Glomerular endothelial cell (primary cell): ENCODE measurements at regions not wholly inside any gene's neighbourhood (a gene's known extent, or its start where the extent isn't known, plus 50 kb on each side); places are given as distances from the start of the nearest gene placed in this dataset.

ENCODE experiments used
- DNase-seq: peaks from one replicate; pipeline ENCODE4 v3.0.0-alpha.2; 2011; ENCODE audit warnings: low read depth, low spot score; ENCODE audit errors: extremely low read depth

DNA sequence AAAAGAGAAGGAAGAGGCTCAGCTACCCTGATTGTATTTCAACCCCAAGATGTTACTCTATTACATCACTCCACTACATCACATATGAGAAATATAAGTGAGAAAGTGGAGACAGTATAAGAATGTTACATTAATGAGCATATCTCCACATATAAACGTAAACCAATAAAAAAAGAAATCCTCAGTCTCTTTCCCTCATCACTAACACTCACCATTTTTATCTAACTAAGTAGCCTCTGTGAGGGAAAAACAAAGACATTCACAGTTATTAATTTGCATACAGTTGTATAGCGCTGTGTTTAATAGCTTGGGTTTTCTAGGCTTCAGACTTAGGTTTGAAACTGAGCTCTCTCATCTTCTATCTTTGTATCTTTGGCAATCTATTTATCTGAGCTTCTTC lies 489.1 kb upstream of the LRRTM4 start:
- DNase-seq = no peak

DNA sequence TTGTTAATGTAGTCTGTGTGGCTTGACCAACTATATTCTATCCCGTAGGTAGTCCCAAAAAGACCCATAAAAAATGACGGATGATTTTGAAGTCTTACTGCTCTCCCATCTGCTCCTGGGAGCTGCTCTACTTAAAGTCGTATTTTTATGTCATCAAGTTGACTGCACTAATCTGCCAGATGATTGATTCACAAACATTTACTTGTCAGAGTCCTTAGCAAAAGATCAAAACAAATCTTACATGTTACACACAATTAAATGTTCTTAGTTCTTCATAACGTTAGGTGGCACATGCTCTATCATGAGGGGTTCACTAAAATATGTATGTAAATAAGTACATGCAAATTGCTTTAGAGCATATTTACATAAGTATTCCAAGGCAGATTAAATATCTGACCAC lies 498.3 kb upstream of the LRRTM4 start:
- no peak for DNase-seq

DNA sequence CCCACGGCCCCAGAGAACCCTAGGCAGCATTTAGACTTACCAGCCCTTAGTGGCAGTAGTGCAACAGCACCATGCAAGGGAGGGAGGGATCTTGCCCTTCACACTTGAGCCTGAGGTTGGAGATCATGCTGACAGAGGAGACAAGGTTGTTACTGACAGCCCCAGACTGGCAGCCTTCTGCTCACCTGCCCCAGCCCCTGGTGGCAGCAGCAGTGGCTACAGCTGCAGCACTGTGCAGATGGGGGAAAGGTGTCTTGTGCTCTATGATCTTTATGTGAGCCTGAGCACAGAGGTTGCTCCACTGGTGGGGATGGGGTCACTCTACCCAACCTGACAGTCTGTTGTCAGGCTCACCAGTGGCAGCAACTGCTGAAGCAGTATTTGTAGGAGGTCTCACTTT lies 501.2 kb upstream of the LRRTM4 start:
- no peak for DNase-seq

DNA sequence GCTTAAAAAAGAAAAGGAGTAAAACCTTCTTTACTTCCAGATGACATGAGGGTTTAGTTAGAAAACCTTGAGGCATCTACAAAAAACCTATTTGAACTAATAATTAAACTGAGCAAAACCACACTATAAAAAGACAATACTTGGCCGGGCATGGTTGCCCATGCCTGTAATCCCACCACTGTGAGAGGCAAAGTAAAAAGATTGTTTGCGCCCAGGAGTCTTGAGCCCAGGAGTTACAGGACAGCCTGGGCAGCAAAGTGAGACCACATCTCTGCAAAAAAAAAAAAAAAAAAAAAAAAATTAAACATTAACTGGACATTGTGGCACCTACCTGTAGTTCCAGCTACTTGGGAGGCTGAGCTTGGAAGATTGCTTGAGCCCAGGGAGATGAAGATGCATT lies 502.8 kb upstream of the LRRTM4 start:
- no peak for DNase-seq

DNA sequence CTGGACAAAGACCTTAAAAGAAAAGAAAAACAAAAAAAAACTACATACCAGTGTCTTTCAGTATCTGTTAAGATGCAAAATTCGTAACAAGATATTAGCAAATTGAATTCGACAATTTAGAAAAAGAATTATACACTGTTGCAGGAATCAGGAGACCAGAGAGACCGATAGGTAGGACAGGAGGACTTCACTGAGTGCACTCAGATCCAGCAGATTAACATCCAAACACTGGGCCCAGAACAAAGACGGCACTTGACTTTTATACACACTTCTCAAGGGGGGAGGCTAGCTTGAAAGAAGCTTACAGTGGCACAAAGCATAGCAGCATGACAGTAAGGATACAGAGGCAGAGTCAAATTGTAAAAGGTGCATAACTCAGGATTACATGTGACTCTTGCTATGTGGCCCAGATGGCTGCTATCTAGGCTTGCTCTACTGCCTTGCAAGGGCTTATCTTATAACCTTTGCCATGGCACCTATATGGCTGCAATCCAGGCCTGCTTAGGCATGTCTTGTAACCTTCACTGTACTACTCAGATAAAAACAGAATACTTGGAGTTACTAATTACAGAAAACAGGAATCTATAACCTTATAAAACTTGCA lies 507.3 kb upstream of the LRRTM4 start:
- DNase-seq = no peak

DNA sequence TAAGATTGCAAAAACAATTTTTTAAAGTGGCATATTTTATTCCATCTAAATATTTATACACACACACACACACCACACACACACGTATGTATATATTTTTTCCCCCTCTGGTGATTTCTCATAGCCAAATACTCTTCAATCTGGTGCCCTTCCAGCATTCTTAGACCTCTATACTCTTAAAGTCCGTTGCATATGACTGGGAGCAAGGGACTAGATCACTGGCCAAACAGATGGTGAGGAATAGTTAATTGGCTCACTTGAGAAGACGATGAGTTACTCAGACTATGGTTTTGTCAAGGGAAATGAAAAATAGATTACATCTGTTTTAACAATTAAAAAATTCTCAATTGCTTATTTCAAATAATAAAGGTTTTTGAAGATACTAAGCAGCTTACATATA lies 512.5 kb upstream of the LRRTM4 start:
- no peak for DNase-seq

DNA sequence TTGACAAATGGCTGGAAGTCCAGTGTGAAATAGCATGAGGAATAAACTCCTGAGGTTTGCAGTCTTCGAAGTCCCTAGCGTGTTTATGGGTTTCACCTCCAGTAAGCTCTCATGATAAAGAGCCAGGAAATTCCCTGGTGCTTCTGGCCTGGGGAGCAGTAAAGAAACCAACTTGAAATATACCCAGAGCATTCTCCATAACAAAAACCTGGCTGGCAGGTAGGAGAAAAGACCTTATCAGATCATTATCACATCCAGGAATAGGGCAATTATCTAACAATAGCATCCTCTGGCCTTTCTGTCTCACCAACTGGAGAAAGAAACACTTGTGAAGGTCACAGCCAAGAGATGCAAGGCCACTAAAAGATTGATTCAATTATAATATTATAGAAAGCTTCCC lies 513.6 kb upstream of the LRRTM4 start:
- no peak for DNase-seq

DNA sequence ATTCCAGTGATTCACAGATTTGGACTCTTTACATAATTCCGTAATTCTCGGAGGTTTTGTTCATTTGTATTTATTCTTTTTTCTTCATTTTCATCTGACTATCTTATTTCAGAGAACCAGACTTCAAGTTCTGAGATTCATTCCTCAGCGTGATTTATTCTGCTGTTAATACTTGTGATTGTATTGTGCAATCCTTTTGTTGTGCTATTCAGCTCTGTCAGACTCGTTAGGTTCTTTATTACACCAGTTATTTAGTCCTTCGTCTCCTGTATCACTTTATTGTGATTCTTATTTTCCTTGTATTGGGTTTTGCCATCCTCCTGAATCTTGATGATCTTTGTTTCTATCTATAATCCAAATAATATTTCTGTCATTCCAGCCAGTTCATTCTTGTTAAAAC lies 529.3 kb upstream of the LRRTM4 start:
- DNase-seq = no peak

DNA sequence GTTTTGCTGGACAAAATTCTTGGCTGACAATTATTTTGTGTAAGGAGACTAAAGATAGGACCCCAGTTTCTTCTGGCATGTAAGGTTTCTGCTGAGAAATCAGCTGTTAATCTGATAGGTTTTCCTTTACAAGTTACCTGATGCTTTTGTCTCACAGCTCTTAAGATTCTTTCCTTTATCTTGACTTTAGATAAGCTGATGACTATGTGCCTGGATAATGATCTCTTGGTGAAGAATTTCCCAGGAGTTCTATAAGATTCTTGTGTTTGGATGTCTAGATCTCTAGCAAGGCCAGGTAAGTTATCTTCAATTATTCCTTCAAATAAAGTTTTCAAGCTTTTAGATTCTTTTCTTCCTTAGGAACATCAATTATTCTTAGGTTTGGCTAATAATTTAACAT lies 534.8 kb upstream of the LRRTM4 start:
- no peak for DNase-seq

DNA sequence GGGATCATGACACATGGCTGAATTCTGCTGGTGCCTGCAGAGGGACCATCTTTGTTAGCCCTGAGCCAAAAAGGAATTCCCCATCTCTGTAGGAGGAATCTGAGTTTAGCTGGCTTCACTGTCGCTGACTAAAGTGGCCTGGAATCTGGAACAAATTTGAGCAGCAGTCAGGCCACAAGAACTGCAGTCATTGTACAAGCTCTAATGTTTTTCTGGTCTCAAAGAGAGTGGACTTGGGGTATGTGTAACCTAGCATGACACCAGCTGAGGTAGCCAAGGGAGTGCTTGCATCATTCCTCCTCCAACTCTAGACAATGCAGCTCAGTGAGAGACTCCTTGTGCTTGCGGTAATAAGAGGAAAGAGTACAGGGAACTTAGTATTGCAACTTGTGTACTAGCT lies 539.1 kb upstream of the LRRTM4 start:
- DNase-seq = no peak

DNA sequence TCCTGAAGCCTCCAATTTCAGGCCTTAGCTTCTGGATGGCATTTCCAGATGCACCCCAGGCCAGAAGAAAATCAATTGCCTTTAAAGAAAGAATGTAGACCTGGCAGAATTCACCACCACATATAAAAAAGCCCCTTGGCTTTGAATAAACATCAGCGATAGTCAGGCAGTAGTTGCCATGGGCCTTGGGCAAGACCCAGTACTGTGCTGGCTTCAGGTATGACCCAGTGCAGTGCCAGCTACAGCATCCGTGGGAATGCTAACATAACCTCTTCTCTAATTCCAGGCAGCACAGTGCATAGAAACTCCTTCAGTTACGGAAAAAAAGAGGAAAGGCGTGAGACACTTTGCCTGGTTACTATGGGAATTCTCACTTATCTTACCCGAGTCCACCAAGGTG lies 539.6 kb upstream of the LRRTM4 start:
- no peak for DNase-seq

DNA sequence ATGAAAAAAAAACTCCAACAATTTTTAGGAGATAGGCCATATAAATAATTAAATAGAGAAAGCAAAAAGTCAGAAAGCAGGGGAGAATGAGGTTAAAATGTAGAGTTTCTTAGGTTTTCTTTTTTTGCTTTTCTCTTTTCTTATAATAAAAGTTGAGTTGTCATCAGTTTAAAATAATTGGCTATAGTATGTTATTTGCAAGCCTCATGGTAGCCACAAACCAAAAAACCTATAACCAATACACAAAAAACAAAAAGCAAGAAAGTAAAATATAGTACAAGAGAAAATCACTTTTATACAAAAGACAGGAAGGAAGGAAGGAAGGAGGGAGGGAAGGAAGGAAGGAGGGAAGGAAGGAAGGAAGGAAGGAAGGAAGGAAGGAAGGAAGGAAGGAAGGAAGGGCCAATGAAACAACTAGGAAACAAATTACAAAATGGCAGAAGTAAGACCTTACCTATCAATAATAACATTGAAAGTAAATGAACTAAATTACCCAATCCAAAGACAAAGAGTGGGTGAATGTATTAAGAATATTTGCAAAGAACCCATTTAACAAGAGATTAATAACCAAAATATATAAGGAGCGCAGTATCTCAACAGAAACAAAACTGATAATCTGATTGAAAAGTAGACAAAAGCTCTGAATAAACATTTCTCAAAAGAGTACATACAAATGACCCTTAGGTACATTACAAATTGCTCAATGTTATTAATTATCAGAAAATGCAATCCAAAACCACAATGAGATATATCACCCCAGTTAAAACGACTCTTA lies 541.3 kb upstream of the LRRTM4 start:
- DNase-seq = no peak

DNA sequence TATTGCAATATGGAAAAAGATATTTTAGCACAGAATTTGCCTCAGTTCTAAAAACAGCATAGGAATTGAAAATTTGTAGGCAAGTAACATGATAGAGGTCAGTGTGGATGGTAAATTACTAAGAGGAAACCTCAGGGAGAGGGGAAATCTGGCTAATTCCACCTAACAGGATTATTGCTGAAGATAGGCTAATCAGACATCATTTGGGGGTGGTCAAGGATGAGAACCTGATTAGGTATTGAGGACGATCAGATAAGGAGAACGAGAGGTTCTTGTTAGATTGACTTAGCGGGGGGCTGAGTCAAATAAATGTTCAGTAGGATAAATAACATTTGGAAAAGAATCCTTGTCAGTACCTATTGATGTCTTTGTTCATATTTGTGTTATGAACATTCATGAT lies 543.2 kb upstream of the LRRTM4 start:
- no peak for DNase-seq

DNA sequence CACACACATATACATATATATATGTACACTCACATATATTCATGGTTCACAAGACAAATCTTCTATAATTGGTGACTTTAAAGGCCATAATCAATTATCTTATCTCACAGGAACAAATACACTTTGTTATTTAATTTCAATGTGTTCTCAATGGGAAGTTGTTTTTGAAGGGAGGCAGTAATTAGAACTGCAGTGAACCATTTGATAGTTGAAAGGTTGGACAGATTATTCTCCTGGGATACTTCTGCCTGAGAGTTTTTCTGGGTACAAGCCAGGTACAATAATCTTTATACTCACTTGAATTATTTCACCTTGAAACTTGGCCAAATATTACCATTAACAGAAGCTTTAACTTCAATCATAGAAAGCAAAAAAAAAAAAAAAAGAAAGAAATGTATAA lies 546.6 kb upstream of the LRRTM4 start:
- DNase-seq = no peak

DNA sequence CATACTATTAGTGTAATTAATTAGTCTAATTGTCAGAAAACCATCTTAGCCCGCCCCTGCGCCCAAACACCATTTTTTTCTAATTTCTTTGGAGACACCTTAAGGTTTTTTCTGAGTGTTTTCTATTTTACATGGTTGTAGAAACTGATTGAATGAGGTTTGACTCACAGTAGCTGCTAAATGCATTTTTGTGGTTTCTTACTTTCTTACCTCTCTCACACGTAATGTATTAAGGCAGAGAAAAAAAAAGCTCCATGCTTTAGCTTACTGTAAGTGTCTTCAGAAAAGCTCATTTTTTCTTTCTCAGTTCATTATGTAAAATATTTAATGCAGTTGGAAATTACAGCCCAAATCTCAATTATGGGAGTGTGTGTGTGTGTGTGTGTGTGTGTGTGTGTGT lies 548.5 kb upstream of the LRRTM4 start:
- no peak for DNase-seq

DNA sequence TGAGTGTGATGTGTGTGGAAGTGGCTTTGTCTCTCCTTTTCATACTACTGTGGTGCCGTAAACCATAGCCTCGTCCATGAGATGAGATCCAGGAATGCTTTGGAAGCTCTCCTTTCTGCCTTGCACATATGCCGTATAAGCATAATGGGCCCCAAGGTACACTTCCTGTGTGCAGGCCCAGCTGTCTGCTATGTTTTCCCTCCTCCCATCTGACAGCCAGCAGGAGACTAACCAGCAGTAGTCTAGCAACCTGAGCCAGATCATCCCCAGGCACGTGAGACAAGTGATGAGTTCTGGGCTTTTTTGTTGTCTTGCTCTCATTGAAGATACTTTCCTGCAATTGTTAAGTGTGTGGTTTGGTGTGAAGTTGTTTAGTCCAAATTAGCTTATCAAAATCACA lies 555.5 kb upstream of the LRRTM4 start:
- no peak for DNase-seq

DNA sequence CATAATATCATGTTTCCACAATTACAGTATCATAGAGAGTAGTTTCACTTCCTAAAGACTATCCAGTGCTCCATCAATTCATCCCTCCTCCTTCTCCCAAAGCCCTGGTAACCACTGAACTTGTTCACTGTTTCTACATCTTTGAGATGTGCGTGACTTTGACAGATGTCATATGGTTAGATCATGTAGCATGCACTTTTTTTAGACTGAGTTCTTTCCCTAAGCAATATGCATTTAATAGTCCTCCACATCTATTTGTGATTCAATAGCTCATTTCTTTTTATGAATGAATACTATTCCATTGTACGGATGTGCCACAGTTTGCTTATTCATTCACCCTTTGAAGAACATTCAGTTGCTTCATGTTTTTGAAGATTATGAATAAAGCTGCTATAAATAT lies 560.4 kb upstream of the LRRTM4 start:
- DNase-seq = no peak

DNA sequence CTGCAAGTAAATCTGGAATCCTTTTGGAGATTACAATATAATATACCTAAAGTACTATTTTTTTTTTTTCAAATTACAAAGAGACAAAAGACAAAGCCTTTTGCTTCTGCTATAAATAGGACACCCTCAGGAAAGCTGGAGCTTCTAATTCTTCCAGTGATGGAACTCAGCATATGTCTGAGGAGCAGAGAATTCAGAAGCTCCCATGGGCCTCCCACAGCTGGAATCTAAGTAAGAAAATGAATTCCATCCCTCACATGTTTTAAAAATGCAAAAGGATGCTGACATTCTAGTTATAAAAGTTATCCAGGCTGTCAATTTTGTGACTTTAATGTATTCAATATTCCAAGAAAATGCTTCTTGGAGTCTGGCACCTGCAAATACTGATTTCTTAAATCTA lies 571.3 kb upstream of the LRRTM4 start:
- DNase-seq = no peak

DNA sequence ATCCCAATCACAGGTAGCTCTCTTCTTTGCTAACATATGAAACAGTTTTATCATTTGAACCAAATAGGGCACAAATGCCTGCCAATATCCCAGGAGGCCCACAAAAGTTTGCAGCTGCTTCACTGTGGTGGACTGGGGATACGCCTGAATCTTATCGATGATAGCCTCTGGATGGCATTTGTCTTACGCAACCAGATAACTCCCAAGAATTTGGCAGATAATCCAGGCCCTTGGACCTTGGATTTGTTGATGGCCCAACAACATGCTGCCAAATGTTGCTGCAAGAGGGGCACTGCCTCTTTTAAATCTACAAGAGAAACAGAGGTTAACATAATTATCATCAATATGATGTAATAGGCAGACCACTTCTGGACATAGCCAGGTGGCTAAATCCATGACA lies 587.1 kb upstream of the LRRTM4 start:
- DNase-seq = no peak

DNA sequence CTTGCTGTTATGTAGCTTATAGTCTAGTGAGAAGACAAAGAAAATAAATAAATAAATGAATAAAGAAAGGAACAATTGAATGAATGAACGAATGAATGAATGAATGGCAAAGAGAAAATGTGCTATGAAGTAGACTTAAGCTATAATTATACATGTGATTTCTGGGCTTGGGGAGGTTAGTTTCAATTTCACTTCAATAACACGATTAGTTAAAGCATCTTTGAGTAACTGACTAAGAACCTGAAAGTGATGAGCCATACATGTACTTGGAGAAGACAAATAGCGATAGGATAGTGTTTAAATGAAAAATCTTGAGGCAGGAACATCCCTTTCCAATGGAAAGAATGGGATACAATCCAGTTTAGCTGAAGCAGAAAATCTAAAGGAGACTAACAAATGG lies 593.1 kb upstream of the LRRTM4 start:
- no peak for DNase-seq

DNA sequence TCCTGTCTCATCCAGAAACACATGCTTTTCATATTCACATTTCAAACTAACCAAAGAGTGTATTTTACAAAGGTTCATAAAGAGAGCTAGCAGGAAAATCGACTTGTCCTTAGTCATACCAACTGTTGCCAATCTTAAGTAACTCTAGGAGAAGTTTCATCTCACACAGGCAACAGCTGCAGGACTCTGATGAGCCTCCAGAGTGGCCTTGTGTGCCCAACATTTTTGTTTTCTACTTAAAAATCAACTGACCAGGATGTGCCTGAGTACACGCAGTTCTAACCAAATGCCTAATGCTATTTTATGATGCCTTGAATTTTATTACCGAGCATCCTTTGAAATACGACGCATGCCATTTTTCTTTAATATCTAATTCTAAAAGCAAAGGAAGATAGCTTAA lies 595.9 kb upstream of the LRRTM4 start:
- DNase-seq = no peak

DNA sequence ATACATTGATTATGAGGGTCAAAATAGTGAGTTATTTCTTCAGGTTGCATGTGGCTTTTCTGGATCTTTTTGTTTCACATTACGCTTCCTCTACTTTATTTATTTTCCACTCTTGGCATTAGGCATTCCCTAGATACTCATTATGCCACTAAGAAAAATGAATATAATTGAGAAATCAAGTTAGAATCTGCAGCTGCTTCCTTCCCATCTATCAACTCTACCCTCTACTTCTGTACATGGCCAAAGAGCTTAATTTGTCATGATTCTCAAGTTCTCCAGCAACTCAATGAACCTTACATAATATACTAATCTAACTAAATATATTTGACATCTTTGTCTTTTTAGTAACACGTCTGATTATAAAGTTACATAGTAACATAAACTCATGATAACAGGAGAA lies 598.1 kb upstream of the LRRTM4 start:
- no peak for DNase-seq

DNA sequence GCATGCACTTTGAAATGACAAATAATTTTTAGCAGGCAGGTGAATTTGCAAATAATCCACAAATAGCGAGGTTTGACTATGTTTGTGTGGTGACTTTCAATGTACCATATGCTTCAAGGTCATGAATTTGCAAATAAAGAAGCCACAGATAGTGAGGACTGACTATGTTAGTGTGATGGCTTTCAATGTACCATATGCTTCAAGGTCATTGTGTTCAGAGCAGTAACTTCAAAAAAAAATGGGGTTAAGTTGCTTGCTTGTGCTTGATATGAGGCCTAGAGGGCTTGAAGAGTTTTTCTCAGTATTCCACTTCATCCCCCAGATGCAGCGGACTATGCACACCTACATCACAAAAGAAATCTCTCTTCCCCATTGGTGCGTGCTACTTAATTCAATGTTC lies 602.9 kb upstream of the LRRTM4 start:
- DNase-seq = no peak
